Right lobe of liver (tissue), 4 donors: ENCODE measurements at regions not wholly inside any gene's neighbourhood (a gene's known extent, or its start where the extent isn't known, plus 50 kb on each side); places are given as distances from the start of the nearest gene placed in this dataset.

Experiments
- CTCF ChIP-seq, 4 donors: fragments of 200-600 bp in 3 of 4; fragments of 450-650 bp in 1 of 4; IDR thresholded peaks; one replicate each; pipeline versions ENCODE4 v1.5.1 to v1.8.0; 2016 to 2022; ENCODE audit warnings: antibody characterized with exemption in 4 of 4, mild to moderate bottlenecking in 2 of 4
- POLR2A ChIP-seq: fragments of 450-650 bp; IDR thresholded peaks from one replicate; pipeline ENCODE4 v1.6.1; 2017; ENCODE audit warnings: antibody characterized with exemption, mild to moderate bottlenecking
- donor health status: DM: no; HTN: no; CAD: no.
- donor health status: DM: no; HTN: no; CAD: no.
- donor health status: DM: no; HTN: yes; CAD: no.

GRCh38 chr20:52601295-52601971 is 370.7 kb upstream of the TSHZ2 start:
- TF ChIP-seq CTCF (IDR thresholded peaks at IDR 0.05) (no peak), POLR2A (no peak)
